ENCODE measurements at regions not wholly inside any gene's neighbourhood (a gene's known extent, or its start where the extent isn't known, plus 50 kb on each side); places are given as distances from the start of the nearest gene placed in this dataset.

- intact Hi-C loops (cut with DNase I), result no loop called here
- peaks cover 0 to 6% (median 0%) of the 10 kb centered on the region in 9 donors for H3K4me1 ChIP-seq
- no peaks in the 10 kb centered on the region for H3K27me3 ChIP-seq
- DNase-seq (no peak), ATAC-seq (no peak)
- no peak overlapping the region for H3K4me3 ChIP-seq
- 97% methylated on average over 6 of the region's 6 CpGs for WGBS, 2 donors
- TF ChIP-seq, protein P1, sequence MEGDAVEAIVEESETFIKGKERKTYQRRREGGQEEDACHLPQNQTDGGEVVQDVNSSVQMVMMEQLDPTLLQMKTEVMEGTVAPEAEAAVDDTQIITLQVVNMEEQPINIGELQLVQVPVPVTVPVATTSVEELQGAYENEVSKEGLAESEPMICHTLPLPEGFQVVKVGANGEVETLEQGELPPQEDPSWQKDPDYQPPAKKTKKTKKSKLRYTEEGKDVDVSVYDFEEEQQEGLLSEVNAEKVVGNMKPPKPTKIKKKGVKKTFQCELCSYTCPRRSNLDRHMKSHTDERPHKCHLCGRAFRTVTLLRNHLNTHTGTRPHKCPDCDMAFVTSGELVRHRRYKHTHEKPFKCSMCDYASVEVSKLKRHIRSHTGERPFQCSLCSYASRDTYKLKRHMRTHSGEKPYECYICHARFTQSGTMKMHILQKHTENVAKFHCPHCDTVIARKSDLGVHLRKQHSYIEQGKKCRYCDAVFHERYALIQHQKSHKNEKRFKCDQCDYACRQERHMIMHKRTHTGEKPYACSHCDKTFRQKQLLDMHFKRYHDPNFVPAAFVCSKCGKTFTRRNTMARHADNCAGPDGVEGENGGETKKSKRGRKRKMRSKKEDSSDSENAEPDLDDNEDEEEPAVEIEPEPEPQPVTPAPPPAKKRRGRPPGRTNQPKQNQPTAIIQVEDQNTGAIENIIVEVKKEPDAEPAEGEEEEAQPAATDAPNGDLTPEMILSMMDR (IDR thresholded peaks at IDR 0.05), result no peak
- no peak overlapping the region for H3K27ac ChIP-seq
- no peaks in the 10 kb centered on the region for H3K9me3 ChIP-seq
- H3K36me3 ChIP-seq, result no peaks in the 10 kb centered on the region
These were observed 102.3 kb downstream of the KLF6 start for GRCh38 chr10:3682745-3683144.

GRCh38 chr10:3681642-3682554, 103.1 kb downstream of the KLF6 start:
- WGBS, 2 donors, result 81 to 87% methylated on average over 23 of the region's 23 CpGs
- DNase-seq, result no peak
- intact Hi-C loops (cut with DNase I), result no loop called here
- H3K4me3 ChIP-seq, result no peak overlapping the region
- H3K27me3 ChIP-seq, result no peaks in the 10 kb centered on the region
- TF ChIP-seq, protein P1 (IDR thresholded peaks at IDR 0.05), result no peak
- peak overlapping the region in 1 of 10 donors; percentile 6 for H3K27ac ChIP-seq
- peak in 2 of 8 donors; percentile 39 to 87 for ATAC-seq
- H3K4me1 ChIP-seq, result no peaks in the 10 kb centered on the region
- no peaks in the 10 kb centered on the region for H3K9me3 ChIP-seq
- H3K36me3 ChIP-seq, result no peaks in the 10 kb centered on the region

DNA sequence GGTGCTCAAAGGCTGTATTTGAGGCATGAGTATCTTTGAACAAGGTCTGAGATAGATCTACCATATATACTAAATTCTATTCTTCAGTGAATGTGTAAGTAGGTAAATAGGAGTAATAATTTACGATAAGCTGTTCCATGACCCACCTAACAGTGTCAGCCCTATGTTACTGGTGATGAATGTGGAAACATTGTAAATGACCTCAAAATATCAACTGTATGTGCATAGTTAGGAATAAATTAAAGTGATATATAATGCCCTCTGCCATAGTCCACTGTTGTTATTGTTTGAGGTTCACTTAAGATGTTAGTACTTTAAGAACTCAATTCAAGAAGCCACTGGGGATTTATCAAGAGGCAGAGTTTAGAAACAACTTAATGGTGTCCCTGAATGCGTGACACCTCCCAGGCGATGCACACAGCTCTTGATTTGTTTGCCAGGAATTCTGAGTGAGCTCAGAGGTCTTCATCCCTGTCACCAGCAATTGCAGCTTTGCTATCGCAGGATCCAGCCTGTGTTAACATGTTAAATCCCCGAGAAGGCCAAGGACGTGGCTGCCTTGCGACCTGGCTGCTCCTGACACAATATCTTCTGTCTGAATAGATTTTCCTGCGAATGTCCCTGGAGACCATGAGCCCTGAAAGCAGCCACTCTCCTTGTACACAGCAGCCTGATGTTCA, 104.9 kb downstream of the KLF6 start:
- H3K4me3 ChIP-seq, result no peak overlapping the region
- TF ChIP-seq, protein P1 (IDR thresholded peaks at IDR 0.05), result no peak
- ATAC-seq, result no peak

DNA sequence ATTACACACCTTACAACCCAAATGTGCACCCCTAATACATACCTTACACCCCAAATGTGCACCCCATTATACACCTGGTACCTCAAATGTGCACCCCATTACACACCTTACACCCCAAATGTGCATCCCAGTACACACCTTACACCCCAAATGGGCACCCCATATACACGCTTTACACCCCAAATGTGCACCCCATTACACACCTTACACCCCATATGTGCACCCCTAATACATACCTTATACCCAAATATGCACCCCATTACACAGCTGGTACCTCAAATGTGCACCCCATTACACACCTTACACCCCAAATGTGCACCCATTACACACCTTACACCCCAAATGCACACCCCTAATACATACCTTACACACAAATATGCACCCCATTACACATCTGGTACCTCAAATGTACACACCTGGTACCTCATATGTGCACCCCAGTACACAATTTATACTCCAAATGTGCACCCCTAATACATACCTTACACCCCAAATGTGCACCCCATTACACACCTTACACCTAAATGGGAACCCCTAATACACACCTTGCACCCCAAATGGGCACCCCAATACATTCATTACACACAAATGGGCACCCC, 106.3 kb downstream of the KLF6 start:
- TF ChIP-seq, protein P1 (IDR thresholded peaks at IDR 0.05), result no peak
- no peak overlapping the region for H3K27ac ChIP-seq
- no peak overlapping the region for H3K4me3 ChIP-seq
- DNase-seq (no peak), ATAC-seq (no peak)
- no peaks in the 10 kb centered on the region for H3K36me3 ChIP-seq
- WGBS, 2 donors, result 74 to 85% methylated on average over 1 of the region's 1 CpG
- H3K4me1 ChIP-seq, result no peaks in the 10 kb centered on the region
- no peaks in the 10 kb centered on the region for H3K9me3 ChIP-seq
- no peaks in the 10 kb centered on the region for H3K27me3 ChIP-seq
- intact Hi-C loops (cut with DNase I), result no loop called here

More for the DNA sequence above, 104.9 kb downstream of the KLF6 start:
- DNase-seq, result no peak
- no peaks in the 10 kb centered on the region for H3K27me3 ChIP-seq
- WGBS, 2 donors, result 69 to 70% methylated on average over 8 of the region's 8 CpGs
- no peaks in the 10 kb centered on the region for H3K4me1 ChIP-seq
- H3K9me3 ChIP-seq, result no peaks in the 10 kb centered on the region
- intact Hi-C loops (cut with DNase I), result no loop called here
- H3K36me3 ChIP-seq, result no peaks in the 10 kb centered on the region
- no peak overlapping the region for H3K27ac ChIP-seq
